Fibroblast of skin of scalp (primary cell): ENCODE measurements at regions not wholly inside any gene's neighbourhood (a gene's known extent, or its start where the extent isn't known, plus 50 kb on each side); places are given as distances from the start of the nearest gene placed in this dataset.
"Not testable (repeated sequence)": the region's sequence is repeated elsewhere in the genome, so short reads cannot be mapped to it uniquely, and the experiment has no call there.

Experiments
- DNase-seq: peaks from one replicate; pipeline ENCODE4 v3.0.0-alpha.2; 2013

DNA sequence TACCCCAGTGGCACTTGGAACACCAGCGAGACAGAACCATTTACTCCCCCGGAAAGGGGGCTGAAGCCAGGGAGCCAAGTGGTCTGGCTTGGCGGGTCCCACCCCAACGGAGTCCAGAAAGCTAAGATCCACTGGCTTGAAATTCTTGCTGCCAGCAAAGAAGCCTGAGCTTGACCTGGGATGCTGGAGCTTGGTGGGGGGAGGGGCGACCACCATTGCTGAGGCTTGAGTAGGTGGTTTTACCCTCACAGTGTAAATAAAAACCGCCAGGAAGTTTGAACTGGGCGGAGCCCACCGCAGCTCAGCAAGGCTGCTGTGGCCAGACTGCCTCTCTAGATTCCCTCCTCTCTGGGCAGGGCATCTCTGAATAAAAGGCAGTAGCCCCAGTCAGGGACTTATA, 62.8 kb downstream of the RPS24 start:
- DNase-seq = not testable (repeated sequence)

DNA sequence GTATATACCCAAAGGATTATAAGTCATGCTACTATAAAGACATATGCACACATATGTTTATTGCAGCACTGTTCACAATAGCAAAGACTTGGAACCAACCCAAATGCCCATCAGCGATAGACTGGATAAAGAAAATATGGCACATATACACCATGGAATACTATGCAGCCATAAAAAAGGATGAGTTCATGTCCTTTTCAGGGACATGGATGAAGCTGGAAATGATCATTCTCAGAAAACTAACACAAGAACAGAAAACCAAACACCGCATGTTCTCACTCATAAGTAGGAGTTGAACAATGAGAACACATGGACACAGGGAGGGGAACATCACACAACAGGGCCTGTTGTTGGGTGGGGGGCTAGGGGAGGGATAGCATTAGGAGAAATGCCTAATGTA, 68.9 kb downstream of the RPS24 start:
- DNase-seq = not testable (repeated sequence)

DNA sequence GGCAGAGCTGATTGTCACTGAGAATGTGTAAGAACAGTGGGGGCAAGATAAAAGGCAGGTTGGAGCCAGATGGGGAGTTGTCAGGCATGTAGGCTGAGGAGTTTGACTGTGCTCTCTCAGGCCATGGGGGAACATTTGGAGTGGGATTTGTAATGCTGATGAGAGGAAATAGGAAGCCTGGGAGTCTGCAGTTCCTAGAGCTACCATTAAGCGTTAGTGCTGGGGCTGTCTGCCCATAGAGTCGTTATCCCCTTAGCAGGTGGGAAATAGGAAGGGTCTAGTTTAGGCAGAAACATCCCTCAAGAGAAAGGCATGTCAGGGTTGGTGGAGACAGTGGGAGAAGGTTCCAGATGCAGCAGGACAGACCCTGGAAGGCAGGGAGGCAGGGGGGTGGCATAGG, 75.5 kb downstream of the RPS24 start:
- DNase-seq = no peak

DNA sequence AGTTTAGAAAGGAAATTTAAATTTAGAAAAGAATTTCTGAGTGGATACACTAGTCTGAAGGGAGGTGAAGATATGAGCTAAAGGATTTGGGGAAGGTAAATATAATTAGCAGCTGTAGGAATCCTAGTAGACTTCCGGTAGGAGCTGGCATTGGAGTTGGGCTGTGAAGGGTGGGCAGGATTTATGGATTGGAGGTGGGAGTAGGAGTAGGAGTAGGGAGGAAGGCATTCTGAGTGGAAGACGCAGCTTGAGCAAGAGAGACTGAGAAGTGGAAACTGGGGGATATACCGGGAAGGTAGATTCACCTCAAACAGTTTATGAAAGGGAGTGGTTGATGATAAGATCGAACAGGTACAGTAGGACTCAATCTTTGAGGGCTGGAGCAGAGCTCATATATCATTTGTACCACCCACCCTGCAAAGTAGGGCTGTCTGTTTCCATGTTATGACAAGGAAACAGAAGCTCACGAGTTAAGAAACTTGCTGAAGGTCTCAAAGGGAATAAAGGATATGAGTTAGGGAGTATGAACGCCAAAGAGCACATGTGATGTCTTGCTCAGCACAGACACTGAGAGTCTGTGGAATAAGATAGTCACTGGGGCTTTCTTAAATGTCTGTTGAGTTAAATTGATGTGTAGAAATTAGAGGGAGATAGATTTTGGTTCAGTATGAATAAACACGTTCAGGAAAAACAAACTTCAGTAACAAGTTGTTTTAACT, 81.6 kb downstream of the RPS24 start:
- DNase-seq = no peak

DNA sequence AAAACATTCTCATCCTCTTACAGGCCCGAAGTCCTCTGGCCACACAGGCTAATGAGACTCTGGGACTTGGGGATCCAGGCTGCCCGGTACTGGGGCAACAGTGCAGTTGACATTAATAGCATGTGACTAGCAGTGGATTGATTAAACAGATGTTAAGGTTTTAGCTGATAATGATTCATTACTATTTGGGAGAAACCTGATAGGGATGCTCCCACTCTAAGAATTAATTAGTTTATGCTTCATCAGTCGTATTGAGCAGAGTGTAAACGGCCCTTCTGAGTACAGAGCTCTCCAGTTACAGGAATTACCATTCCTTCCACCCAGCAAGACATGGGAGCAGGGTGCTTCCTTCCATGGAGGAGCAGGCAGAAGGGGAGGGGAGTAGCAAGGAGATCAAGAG, 82.7 kb downstream of the RPS24 start:
- no peak for DNase-seq

DNA sequence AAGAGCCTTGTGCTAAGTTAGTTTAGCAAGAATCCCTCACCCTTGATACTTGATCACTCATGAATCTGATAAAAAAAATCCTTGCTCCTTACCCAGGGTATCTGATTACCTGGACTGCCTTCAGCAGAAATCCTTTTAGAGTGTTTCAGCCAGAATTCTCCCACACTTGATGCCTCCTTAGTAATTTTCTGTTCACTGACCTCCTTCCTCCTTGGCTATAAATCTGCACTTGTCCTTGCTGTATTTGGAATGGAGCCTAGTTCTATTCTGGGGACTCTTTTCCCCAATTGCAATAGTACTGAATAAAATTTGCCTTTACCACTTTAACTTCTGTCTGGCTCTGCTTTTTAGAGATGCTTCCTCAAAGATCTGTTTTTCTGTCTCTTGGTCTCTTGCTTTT, 84.9 kb downstream of the RPS24 start:
- no peak for DNase-seq

DNA sequence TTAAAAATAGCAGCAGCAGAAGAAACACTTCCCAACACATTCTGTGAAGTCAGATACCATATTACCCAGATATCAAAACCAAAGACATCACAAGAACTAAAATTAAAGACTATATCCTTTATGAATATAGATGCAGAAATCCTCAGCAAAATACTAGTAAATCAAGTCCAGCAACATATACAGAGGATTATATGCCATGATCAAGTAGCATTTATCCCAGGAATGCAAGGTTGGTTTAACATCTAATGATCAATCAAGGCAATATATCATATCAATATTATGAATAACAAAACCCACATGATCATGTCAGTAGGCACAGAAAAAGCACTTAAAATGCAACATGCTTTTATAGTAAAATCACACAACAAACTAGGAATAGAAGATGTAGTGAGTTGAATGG, 88.1 kb downstream of the RPS24 start:
- DNase-seq = no peak

DNA sequence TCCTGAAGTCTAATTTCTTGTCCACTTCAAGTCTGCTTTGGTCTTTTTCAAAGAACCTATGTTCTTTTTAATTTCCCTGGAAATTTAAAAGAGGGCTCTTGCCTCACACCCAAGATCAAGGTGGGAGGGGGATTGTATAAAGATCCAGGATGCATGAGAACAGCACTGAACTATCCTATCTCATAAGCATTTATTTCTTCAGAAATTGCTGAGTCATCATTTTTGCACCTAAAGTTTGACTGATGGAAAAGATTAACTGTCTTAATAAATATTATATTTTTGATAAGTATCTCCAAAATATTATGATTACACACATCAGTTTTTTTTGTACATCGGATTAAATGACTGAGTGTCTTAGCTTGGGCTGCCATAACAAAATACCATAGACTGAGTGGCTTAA, 90.5 kb downstream of the RPS24 start:
- no peak for DNase-seq

DNA sequence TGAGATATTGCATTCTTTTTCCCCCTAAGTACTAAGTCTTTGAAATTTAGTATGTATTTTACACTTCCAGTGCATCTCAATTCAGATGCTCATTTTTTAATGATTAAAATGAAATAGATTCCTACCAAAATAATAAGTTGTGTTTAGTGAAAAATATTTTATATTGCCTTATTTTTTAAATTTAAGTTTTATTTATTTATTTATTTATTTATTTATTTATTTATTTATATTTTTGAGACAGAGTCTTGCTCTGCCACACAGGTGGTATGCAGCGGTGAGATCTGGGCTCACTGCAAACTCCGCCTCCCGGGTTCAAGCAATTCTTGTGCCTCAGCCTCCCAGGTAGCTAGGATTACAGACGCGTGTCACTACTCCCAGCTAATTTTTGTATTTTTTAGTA, 95.5 kb downstream of the RPS24 start:
- DNase-seq = no peak

DNA sequence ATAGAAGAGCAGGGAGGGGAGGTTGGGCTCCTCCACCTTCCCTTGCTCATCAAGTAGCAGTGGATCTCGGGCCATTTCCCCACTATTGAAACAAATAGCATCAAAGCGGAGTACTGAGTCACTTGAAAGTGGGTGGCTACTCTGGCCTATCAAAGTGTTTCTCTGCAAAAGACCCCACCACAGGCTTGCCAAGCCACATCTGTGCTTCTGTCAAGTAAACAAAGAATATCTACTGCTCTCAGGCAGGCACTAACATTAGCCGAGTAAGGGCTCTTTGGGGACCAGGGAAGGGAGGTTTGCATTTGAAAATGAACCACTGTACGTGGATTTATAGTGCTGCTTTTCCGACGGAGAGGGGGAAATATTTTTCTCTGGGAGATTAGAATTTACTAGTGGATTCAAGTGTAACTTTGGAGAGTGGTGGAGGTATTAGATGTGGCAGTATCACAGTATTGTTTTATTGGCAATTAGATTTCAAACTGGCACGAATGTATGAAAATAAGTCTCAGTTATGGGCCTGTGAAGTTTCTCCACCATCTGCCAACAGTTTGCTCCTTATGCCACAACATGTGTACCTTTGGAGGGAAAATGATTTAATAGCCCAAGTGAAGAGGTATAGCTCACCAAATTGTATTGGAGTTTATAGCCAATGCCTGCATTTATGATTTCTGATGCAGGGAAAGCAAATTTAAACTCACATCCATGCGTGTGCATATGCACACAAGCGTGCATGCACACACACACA, 97.5 kb downstream of the RPS24 start:
- no peak for DNase-seq

DNA sequence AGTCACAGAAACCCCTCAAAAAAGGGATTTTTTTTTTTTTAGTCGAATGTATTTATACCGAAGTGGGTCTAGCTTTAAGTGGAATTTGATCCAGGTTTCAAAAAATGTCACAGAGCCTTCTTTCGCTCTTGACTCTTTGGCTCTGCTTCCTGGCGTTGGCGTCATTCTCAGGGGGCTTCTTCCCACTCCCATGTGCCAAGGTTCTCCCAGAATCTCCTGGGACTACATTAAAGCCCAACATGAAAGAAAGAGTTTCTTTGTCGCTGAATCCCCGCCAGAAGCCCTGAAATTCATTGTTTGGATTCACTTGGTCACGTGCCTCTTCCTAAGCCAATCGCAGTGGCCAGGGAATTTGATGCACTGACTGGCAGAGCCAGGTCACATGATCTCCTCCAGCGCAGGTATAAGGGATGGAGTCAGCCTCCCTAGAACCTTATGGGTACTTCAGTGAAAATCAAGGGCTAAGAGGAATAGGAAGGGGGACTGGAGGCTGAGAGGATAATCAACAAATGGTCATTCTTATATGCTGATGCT, 101.2 kb downstream of the RPS24 start:
- no peak for DNase-seq

DNA sequence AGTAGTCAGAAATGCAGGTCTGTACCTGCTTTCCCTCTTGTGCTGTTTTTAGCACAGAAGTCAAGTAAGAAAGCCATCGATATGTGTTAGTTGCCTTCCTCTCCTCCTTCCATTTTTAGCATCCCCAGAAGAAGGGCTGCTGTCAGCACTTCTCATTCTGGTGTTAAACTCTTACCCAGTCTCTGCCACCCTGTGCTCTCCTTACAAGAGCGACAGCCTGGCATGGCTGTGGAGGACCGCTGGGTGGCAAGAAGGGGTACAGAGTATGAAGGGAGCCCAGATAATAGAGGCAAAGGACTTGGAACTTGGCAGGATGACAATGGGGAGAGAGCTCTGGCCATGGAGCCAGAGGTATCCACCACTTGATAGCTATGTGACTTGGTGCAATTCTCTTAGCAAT, 103.5 kb downstream of the RPS24 start:
- DNase-seq = no peak

DNA sequence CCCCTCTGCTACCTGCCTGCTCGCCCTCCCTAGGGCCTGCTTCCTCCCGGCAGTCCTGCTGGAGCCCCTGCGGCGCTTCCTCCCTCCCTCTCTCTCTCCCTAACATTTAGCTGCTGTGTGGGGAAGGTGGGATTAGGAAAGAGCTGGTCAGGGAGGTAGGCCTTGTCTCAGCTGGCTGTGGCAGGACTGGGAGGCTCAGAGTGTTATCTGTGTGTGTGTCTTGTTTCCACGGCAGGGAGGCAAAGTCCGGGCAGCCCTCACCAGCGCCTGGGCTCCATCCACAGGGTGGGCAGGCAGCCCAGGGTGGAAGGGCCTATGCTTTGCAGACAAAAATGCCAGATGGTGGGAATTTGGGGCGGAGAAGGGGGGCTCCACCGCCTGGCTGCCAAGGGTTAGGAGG, 105.7 kb downstream of the RPS24 start:
- no peak for DNase-seq

DNA sequence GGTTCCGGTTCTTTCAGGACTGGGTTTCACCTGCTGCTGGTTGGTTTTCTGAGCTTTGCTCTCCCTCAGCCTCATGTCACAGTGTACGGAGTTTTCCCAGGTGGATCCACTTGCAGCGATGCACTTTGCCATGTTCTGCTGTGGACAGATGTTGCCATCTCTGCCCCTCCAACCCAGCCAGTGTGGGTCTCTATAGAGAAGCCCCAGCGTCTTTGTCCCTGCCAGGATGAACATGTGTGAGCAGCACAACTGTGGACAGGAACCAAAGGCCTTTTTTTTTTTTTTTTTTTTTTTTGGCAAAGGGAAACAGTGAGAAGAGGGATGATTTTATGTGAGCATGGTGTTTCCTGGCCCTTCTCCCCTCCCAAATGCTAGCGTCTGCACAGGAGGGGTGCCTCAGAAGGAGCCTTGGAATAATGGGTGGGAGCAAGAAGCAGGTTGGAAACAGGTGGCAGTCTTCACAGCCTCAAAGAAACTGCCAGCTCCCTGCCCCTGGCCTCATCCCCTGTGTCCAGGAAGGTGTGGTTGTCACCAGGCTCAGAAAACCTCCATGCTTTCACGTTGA, 106.5 kb downstream of the RPS24 start:
- no peak for DNase-seq

DNA sequence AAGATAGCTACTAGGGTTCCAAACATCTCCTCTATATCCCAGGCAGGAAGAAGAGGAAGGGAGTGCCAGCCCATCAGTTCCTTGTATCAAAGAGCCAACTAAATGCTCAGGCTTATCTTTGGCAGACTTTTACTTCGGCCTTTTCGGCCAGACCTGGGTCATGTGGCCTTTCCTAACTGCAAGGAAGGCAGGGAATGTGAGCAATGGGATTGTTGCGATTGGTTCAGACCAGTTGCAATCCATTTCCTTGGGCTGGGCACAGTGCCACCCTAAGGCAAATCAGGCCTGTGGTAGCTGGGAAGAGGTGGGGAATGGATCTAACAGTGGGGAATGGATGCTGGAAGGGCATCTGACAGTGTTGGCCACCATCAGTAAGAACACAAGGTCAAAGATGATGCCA, 109.9 kb downstream of the RPS24 start:
- no peak for DNase-seq

DNA sequence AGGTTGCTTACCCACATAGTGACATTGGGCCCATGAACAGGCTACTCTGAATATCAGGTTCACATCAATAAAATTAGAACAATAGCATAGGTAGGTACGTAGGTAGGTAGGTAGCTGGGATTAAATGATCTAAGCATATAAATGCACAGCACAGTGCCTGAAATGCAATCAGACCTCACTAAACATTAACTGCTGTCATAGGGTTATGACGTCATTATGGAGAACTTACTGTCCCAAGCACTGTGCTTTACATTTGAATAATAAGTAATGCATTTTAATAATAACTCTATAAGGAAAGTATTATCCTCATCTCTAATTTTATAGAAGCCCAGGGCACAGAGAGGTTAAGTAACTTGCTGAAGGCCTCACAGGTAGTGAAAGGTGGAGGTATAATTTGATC, 112.5 kb downstream of the RPS24 start:
- no peak for DNase-seq

DNA sequence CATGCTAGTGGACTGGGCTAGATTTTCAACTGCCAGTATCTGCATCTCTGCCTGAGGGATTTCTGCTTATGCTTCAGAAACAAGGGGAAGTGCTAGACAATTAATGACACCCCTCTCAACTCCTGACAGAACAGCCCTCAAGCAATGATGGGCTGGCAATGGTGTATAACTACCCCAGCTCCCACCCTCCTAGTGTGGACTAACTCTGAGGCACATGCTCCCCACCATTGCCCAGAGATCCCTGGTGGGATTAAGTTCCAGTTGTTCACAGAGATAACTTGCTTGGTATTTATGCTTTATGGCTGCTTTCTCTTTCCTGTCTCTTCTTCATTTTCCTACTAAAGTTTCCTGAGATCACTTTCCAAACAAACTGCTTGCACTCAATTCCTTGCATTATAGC, 113.5 kb downstream of the RPS24 start:
- DNase-seq = no peak

DNA sequence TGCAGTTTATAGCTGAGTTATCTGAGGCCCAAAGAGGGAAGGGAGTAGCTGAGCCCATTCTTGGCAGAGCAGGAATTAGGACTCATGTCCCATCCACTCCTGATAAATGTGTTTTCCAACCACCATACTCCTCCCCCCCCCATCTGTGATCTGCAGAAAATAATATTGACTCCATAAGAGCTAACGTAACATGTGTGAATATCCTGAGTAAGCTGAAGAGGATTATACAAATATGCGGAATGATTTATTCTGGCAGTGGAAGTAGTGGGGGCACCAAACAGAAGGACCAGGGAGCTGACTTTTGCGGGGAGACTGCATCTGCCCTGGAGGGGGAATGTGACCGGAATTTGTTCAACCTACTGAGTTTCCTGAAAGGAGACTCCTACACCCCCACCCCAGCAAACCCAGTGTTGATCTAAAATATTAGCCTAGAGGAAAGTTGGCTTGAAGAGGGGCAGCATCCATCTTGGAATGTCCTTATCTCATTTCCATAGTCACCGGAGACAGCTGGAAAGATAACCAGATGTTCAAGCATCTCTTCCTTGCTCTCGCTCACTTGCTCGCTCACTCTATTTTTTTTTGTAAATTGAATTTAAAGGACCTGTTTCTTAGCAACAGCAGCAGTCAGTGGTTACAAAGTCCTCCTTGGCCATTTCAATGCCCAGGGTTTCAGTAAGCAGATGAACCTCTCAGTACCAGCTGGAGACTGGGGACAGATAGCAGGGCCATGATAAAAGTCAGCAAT, 114.7 kb downstream of the RPS24 start:
- DNase-seq = no peak

DNA sequence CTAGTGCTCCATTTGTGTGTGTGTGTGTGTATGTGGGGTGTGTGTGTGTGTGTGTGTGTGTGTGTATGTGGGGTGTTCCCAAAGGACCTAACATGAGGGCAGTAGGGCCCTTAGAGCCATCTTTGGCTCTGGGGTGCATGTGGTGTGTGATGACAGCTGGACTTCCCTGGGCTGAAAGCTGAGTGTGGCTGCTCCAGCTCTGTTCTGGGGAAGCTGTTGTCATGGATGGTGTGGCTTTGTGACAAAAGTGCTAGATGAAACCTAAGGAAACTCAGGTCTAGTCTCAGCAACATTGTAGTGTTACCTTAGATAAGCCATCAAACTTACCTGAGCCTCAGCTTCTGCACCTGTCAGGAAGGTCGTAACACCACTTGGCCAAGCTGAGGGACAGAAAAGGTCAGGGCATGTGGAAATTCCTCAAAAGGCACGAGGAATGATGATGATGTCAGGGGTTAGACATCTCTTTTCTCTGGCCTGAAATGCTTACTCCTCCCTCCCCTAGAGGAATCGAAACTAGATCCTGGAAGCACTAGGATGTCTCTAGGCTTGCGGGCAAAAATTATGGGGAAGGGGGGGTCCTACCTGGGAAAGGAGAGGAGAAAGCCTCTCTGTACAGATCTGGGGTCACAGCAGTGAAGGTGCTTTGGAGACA, 115.4 kb downstream of the RPS24 start:
- DNase-seq = peak; percentile 28

DNA sequence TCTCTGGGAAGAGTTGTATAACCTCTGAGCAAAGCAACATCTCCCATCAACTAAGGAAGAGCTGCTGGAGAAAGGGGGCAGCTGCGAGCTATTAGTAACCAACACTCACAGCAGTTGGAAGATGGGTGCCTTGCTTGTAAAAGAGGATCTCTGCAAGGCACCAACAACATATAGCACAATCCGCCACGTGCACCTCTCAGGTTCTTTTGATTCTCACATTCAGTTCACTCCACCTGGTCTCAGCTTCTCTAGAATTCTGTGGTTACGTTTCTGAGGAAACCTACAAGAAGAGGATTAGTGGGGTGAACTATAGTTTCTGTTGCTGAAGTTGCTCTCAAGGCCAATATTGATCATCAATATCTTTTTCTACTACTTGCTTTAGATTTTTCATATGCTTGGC, 117.1 kb downstream of the RPS24 start:
- no peak for DNase-seq

DNA sequence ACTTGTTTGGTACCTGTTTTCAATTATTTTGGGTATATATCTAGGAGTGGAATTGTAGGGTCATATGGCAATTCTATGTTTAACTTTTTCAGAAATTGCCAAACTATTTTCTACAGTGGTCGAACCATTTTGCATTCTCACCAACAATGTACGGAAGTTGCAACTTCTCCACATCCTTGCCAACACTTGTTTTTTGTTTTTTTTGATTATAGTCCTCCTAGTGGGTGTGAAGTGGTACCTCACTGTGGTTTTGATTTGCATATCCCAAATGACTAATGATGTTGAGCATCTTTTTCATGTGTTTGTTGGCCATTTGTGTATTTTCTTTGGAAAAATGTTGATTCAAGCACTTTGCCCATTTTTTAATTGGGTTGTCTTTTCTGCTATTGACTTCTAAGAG, 122.1 kb downstream of the RPS24 start:
- no peak for DNase-seq

DNA sequence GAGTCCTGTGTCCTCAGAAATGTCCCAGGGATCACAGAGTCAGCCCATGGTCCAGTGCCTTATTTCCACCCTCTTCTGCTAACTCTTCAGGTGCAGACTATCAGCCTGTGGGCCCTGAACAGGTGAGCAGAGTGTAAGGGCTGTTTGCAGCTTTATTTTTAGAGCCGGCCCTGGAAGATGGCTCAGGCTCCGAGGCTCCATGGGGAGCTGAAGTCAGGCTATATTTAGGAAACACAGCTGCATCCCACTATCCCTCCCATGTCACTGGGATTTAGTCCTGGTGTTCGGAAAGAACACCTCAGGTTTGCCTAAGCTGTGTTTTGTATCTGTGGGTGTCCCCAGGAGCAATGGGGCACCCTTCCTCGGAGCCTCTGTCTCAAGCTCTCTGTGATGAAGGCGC, 126.9 kb downstream of the RPS24 start:
- no peak for DNase-seq

DNA sequence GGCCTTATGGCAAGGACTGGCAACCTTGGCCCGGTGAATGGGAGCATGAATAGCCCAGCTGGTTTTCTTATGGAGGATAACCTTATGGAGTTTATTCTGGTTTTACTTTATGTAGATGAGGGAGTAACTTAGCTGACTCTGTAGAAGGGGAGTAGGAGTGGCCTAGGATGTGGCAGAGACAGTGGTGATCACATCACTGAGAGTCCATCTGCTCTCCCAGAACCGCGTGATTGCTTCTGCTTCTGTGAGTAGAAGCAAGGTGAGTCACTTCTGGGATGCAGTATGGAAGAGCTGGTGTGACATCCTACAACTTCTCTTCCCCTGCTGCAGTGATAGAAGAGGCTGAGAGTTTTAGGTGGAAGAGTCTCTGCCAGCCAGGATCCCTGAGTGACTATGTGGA, 129.2 kb downstream of the RPS24 start:
- no peak for DNase-seq
